Amniotic stem cell (primary cell): ENCODE measurements at regions not wholly inside any gene's neighbourhood (a gene's known extent, or its start where the extent isn't known, plus 50 kb on each side); places are given as distances from the start of the nearest gene placed in this dataset.
"Not testable (repeated sequence)": the region's sequence is repeated elsewhere in the genome, so short reads cannot be mapped to it uniquely, and the experiment has no call there.

Experiments
- DNase-seq: peaks from one replicate; lab custom pipeline; 2025; lab: John Stamatoyannopoulos, UW

DNA sequence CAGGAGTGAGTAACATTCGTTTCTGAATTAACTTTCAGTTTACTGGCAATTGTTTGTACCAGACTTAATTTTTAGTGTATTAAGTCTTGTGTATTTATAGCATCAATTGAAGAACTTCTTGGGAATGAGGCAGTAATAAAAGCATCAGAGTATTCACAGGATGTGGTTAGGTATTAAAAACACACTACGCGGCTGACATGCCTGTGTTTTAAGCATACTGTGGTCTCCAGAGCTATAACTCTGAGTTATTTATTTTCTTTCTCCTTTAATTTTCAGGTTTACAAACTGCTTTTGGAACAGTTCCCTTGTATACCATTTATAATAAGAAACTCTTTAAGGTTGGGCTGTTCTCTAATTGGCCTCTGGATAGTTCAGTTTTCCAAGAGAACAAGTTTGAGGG is 626.1 kb upstream of the NRG3 start:
- no peak for DNase-seq

DNA sequence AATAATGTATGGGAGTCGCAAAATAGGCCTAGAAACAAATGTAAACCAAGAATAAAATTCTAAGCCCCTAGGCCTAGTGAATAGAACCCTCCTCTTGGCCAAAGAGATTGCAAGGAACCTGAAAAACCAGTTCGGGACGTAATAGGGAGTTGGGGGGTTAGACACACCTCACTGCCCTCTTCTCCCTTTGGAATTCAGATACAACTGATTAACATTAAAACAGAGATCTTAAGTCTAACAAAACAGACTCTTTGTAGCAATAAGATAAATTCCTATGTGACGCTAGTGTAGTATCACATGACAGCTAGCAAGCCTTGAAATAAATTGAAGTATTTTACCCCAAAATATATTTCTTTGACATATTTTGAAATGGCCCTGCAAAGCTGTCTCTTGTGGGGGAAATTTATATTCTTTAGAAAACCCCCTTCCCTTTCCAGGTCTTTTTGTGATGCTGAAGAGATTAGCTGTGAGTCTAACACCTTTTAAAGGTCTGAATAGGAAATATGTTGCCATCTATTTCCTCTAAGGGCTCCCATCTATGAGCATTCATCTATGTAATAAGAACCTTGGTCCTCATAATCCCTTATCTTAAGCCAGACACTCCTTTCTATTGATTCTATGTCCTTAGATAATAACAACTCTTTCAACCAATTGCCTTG is 623.4 kb upstream of the NRG3 start:
- no peak for DNase-seq

DNA sequence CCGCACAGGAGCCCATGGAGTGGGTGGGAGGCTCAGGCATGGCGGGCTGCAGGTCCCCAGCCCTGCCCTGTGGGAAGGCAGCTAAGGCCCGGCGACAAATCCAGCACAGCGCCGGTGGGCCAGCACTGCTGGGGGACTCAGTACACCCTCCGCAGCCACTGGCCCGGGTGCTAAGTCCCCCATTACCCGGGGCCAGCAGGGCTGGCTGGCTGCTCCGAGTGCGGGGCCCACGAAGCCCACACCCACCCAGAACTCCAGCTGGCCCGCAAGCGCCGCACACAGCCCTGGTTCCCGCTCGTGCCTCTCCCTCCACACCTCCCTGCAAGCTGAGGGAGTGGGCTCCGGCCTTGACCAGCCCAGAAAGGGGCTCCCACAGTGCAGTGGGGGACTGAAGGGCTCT is 610.0 kb upstream of the NRG3 start:
- DNase-seq, result not testable (repeated sequence)

DNA sequence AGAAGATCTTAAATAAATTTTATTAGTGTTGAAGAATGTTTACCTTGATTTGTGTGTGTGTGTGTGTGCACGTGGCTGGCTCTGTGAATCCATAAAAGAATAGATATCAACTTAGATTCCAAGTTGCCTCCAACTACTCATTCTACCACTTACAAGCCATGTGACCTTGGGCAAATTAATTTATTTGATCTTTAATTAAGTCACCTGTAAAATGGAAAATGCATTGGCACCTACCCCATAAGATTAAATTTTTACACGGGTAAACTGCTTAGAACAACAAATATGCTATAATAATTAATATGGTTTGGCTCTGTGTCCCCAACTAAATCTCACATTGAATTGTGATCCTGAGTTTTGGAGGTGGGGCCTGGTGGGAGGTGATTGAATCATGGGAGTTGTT is 604.9 kb upstream of the NRG3 start:
- no peak for DNase-seq

DNA sequence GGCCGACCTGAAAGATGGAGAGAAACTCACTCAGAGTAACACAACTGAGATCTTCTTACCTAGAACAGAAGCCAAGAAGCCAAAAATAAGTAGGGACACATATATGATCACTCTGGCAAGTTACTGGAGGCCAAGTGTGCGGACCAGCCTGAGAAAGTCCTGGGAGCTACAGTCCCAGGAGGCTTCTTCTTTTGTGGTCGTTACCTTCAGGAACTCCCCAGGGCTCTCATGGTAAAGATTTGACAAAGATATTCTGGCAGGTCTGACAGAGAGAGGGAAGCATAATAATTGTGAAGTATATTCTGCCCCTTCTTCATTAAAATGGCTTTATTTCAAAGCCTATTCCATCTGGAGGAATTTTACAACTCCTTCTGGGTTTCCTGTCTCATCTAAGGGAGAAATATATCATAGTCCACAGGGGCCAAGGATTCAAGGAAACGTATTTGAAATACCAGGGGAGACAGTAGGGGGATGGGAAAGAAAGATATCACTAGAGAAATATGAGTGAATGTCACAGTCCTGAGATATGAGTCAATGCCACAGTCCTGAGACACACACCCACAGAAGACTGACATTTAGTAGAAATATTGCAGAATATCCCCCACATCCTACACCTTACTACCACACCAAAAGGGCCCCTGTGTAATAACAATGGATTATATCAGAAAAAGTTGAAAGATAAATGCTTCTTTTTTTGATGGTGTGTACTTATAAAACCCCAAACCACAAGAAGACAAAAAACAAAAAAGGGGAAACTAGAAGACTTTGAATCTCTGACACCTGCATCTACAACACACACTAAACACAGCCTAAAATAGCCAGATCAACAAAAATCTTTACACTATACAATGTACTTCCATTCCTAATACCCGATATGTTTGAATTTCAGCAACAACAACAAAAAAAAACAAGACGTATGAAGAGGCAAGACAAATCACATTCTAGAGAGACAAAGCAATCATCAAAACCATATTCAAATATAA is 594.2 kb upstream of the NRG3 start:
- no peak for DNase-seq

- DNase-seq, result no peak
Observed at GRCh38 chr10:81288544-81288943, 586.5 kb upstream of the NRG3 start.

GRCh38 chr10:81297292-81297691 is 577.7 kb upstream of the NRG3 start:
- DNase-seq, result no peak

DNA sequence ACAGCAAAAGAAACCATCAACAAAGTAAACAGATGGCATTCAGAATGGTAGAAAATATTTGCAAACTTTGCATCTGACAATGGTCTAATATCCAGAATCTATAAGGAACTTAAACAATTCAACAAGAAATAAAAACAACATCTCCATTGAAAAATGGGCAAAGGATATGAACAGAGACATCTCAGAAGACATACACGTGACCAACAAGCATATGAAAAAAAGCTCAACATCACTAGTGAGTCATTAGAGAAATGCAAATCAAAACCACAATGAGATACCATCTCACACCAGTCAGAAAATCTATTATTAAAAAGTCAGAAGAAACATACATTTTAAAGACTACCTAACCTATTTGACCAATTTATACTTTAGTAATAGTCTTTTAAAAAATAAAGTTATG is 571.3 kb upstream of the NRG3 start:
- no peak for DNase-seq

DNA sequence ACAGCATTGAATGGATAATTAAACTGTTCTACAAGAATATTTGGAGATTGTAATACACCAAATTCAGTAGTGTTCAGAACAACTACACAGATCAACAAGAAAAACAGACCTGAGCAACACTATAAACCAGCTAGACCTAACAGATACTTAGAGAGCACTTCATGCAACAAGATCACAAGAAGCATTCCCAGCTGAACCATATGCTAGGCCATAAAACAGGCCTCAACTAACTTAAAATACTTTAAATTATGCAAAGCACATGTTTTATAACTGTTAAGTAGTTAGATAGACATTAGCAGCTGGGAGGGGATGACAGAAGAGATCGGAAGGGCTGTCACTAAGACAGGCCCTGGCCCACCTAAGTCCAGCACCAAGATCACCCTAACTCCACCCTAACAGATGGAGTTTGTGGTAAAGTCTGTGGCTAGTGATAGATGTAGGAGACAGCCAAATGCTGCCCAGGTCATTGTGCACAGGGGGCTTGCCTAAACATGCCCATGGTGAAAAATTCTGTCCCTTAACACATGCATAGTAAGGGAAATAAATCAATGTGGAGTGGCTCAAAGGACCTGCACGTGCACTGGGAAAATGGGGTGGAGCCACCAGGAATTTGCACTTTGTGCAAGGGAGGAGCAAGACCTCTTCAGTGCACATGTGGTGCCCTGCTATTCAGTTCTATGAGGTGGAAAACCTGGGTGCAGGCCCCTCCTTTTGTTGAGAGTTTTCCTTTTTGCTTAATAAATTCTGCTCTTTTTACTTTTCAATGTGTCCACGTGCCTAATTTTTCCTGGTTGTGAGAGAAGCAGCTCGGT is 567.8 kb upstream of the NRG3 start:
- DNase-seq, result no peak

- no peak for DNase-seq
Observed at GRCh38 chr10:81309041-81309552, 565.9 kb upstream of the NRG3 start.

GRCh38 chr10:81314471-81314870 is 560.5 kb upstream of the NRG3 start:
- no peak for DNase-seq

- no peak for DNase-seq
Observed at GRCh38 chr10:81315026-81315425, 560.0 kb upstream of the NRG3 start.

DNA sequence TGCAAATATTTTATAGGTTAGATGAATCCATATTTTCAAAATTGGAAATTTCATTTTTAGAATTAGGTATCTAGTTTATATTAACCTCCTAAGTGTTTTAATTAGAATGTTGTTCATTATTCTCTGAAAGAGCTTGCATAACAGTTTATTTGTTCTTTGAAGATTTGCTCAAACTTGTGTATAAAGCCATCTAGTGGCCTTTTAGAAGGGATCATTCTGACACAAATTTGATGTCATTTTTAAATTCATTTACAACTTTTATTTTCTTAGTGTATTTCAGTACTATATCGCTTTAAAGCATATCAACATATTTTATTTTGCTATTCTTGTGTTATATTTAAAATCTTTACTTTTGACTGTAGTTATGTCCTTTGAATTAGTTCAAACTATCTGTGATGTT is 527.0 kb upstream of the NRG3 start:
- DNase-seq, result no peak

DNA sequence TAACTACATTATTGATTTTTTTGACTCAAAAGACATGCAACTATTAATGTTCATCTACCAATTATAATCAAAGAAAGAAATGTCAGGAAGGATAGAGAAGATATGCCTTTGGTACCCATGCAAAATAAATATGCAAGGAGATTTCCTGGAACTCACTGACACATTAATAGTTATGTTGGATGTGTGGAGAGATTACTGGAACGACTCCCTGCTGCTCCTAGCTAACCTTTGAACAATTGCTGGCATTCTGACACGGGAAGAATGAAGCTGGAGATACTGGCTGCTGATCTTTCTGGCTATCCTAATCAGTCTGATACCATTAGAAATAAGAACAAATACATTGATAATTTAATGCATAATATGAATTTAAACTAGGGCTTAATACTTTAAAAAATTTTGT is 507.9 kb upstream of the NRG3 start:
- DNase-seq, result no peak

DNA sequence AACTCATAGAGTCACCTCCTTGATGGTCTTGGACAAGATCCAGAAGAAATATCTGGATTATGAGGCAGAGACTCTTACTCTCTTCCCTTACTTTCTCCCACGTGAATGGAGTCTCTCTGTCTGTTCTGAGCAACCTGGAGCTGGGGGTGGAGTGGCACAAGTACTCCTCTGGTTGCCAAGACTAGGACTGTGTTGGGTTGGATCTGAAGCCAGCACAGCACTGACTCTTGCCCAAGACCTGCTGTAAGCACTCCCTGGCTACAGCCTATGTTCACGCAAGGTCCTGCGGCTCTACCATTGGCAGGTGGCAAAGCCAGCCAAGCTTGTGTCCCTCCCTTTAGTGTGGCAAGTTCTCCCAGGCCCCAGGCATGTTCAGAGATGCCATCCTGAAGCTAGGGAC is 488.2 kb upstream of the NRG3 start:
- no peak for DNase-seq

DNA sequence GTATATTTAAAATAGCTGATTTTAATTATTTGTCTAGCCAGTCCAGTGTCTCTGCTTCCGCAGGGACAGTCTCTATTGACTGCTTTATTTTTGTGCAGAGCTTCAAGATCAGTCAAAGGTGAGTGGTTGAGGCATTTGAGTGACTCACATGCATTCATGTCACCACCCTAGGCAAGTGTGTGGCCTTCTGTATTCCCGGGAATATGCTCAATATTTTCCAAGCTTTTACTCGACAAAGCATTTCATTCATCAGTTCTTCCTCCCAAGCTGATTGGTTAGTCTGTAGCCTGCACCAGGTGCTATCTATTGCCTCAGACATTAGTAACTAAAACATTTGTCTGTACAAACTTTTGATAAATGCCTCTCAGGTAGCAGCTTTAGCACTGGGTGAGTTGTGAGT is 471.5 kb upstream of the NRG3 start:
- DNase-seq, result no peak

GRCh38 chr10:81405399-81405798 is 469.6 kb upstream of the NRG3 start:
- DNase-seq, result no peak

- DNase-seq, result no peak
Observed at GRCh38 chr10:81414038-81414437, 461.0 kb upstream of the NRG3 start.

DNA sequence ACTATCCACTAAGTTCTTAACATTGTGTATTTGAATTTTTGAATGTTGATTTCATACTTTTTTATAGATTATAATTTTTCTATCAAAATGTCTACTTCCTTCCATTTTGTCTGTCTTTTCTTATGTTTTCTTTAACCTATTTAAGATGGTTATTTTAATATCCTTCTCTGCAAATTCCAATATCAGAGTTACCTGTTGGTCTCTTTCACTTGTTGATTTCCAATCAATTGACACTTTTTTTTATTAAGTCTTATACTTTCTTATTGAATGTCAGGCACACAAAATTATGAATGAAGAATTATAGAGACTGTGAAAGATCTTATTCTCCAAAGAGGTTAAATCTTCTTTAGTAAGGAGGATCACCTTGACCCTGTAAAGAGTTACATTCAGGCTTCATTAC is 448.3 kb upstream of the NRG3 start:
- DNase-seq, result no peak

GRCh38 chr10:81428456-81429134 is 446.4 kb upstream of the NRG3 start:
- no peak for DNase-seq

- no peak for DNase-seq
Observed at GRCh38 chr10:81439445-81439844, 435.5 kb upstream of the NRG3 start.

DNA sequence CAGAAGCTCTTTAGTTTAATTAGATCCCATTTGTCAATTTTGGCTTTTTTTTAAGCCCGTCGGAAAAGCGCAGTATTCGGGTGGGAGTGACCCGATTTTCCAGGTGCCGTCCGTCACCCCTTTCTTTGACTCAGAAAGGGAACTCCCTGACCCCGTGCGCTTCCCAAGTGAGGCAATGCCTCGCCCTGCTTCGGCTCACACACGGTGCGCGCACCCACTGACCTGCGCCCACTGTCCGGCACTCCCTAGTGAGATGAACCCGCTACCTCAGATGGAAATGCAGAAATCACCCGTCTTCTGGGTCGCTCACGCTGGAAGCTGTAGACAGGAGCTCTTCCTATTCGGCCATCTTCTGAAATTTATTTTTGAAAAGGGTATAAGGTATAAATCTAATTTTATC is 433.4 kb upstream of the NRG3 start:
- not testable (repeated sequence) for DNase-seq
